IPS-20b (cell line): ENCODE measurements at regions not wholly inside any gene's neighbourhood (a gene's known extent, or its start where the extent isn't known, plus 50 kb on each side); places are given as distances from the start of the nearest gene placed in this dataset.

Experiments used
- H3K27ac ChIP-seq: one replicate; pipeline ENCODE4 v1.5.1; 2013; ENCODE audit warnings: low read length
- H3K27me3 ChIP-seq: 2 replicates; pipeline ENCODE4 v1.6.1; 2013; ENCODE audit warnings: mild to moderate bottlenecking, low read length, inconsistent platforms; ENCODE audit not compliant: insufficient read depth
- H3K36me3 ChIP-seq: 2 replicates; pipeline ENCODE4 v1.6.1; 2013; ENCODE audit warnings: low read depth, mild to moderate bottlenecking, inconsistent platforms, low read length, moderate library complexity; ENCODE audit not compliant: insufficient read depth
- H3K4me1 ChIP-seq: 2 replicates; pipeline ENCODE4 v1.6.1; 2013; ENCODE audit warnings: mild to moderate bottlenecking, control low read depth, inconsistent platforms, low read length, moderate library complexity; ENCODE audit not compliant: insufficient read depth
- H3K4me3 ChIP-seq: 2 replicates; pipeline ENCODE4 v1.5.1; 2013; ENCODE audit warnings: mild to moderate bottlenecking, low read length, inconsistent platforms
- H3K9ac ChIP-seq: 2 replicates; pipeline ENCODE4 v1.6.1; 2013; ENCODE audit warnings: low read depth, mild to moderate bottlenecking, inconsistent platforms, low read length, moderate library complexity
- H3K9me3 ChIP-seq: 2 replicates; pipeline ENCODE4 v1.6.1; 2013; ENCODE audit warnings: mild to moderate bottlenecking, low read depth, low read length, inconsistent platforms; ENCODE audit not compliant: insufficient read depth

GRCh38 chr10:128735996-128736395, 609.8 kb upstream of the MKI67 start:
- Histone ChIP-seq H3K27ac (no peak overlapping the region), H3K9ac (no peak overlapping the region), H3K4me1 (no peaks in the 10 kb centered on the region), H3K36me3 (no peaks in the 10 kb centered on the region), H3K27me3 (no peaks in the 10 kb centered on the region; the same call in 1 of the 2 replicates), H3K4me3 (no peak overlapping the region), H3K9me3 (no peaks in the 10 kb centered on the region)

GRCh38 chr10:128738386-128738915, 612.2 kb upstream of the MKI67 start:
- no peaks in the 10 kb centered on the region for H3K9me3 ChIP-seq
- no peak overlapping the region for H3K27ac ChIP-seq
- H3K4me3 ChIP-seq: no peak overlapping the region
- H3K36me3 ChIP-seq: no peaks in the 10 kb centered on the region
- H3K27me3 ChIP-seq: no peaks in the 10 kb centered on the region; the same call in 1 of the 2 replicates
- no peak overlapping the region for H3K9ac ChIP-seq
- H3K4me1 ChIP-seq: 0 out of 2 replicates have a peak, but pooled peaks cover 4% of the 10 kb centered on the region

- Histone ChIP-seq H3K9me3 (no peaks in the 10 kb centered on the region), H3K4me3 (no peak overlapping the region), H3K27me3 (no peaks in the 10 kb centered on the region; the same call in 1 of the 2 replicates), H3K9ac (no peak overlapping the region), H3K4me1 (0 out of 2 replicates have a peak, but pooled peaks cover 6% of the 10 kb centered on the region), H3K27ac (no peak overlapping the region), H3K36me3 (no peaks in the 10 kb centered on the region)
Measured at GRCh38 chr10:128739930-128740329, 613.7 kb upstream of the MKI67 start.

GRCh38 chr10:128741180-128741579, 615.0 kb upstream of the MKI67 start:
- H3K9ac ChIP-seq: no peak overlapping the region
- H3K27me3 ChIP-seq: no peaks in the 10 kb centered on the region; the same call in 1 of the 2 replicates
- no peak overlapping the region for H3K4me3 ChIP-seq
- H3K4me1 ChIP-seq: 0 out of 2 replicates have a peak, but pooled peaks cover 6% of the 10 kb centered on the region
- H3K27ac ChIP-seq: no peak overlapping the region
- no peaks in the 10 kb centered on the region for H3K36me3 ChIP-seq
- no peaks in the 10 kb centered on the region for H3K9me3 ChIP-seq

- Histone ChIP-seq H3K9ac (no peak overlapping the region), H3K27me3 (no peaks in the 10 kb centered on the region; the same call in 1 of the 2 replicates), H3K9me3 (no peaks in the 10 kb centered on the region), H3K4me1 (0 out of 2 replicates have a peak, but pooled peaks cover 6% of the 10 kb centered on the region), H3K36me3 (no peaks in the 10 kb centered on the region), H3K27ac (no peak overlapping the region), H3K4me3 (no peak overlapping the region)
Measured at GRCh38 chr10:128741680-128742079, 615.5 kb upstream of the MKI67 start.

- Histone ChIP-seq H3K9me3 (no peaks in the 10 kb centered on the region), H3K9ac (no peak overlapping the region), H3K4me1 (0 out of 2 replicates have a peak, but pooled peaks cover 6% of the 10 kb centered on the region), H3K36me3 (no peaks in the 10 kb centered on the region), H3K4me3 (no peak overlapping the region), H3K27me3 (no peaks in the 10 kb centered on the region), H3K27ac (no peak overlapping the region)
Measured at GRCh38 chr10:128744092-128744491, 617.9 kb upstream of the MKI67 start.

- Histone ChIP-seq H3K4me1 (0 out of 2 replicates have a peak, but pooled peaks cover 6% of the 10 kb centered on the region), H3K36me3 (no peaks in the 10 kb centered on the region), H3K9me3 (no peaks in the 10 kb centered on the region), H3K9ac (no peak overlapping the region), H3K4me3 (no peak overlapping the region), H3K27me3 (no peaks in the 10 kb centered on the region), H3K27ac (no peak overlapping the region)
Measured at GRCh38 chr10:128744811-128745305, 618.6 kb upstream of the MKI67 start.

- H3K27me3 ChIP-seq: no peaks in the 10 kb centered on the region
- no peak overlapping the region for H3K4me3 ChIP-seq
- H3K9ac ChIP-seq: no peak overlapping the region
- 0 out of 2 replicates have a peak, but pooled peaks cover 2% of the 10 kb centered on the region for H3K4me1 ChIP-seq
- H3K36me3 ChIP-seq: no peaks in the 10 kb centered on the region
- H3K27ac ChIP-seq: no peak overlapping the region
- H3K9me3 ChIP-seq: peaks cover 7% of the 10 kb centered on the region; the same call in 1 of the 2 replicates
Measured at GRCh38 chr10:128747582-128748346, 621.5 kb upstream of the MKI67 start.

GRCh38 chr10:128751284-128751683, 625.1 kb upstream of the MKI67 start:
- Histone ChIP-seq H3K4me1 (no peaks in the 10 kb centered on the region), H3K27me3 (no peaks in the 10 kb centered on the region), H3K36me3 (no peaks in the 10 kb centered on the region), H3K27ac (no peak overlapping the region), H3K9ac (no peak overlapping the region), H3K9me3 (peaks cover 7% of the 10 kb centered on the region; the same call in 1 of the 2 replicates), H3K4me3 (no peak overlapping the region)

GRCh38 chr10:128751851-128752250, 625.6 kb upstream of the MKI67 start:
- Histone ChIP-seq H3K4me3 (no peak overlapping the region), H3K4me1 (no peaks in the 10 kb centered on the region), H3K9me3 (peaks cover 7% of the 10 kb centered on the region; the same call in 1 of the 2 replicates), H3K27ac (no peak overlapping the region), H3K36me3 (no peaks in the 10 kb centered on the region), H3K27me3 (no peaks in the 10 kb centered on the region), H3K9ac (no peak overlapping the region)

GRCh38 chr10:128759174-128759573, 633.0 kb upstream of the MKI67 start:
- Histone ChIP-seq H3K9ac (no peak overlapping the region), H3K36me3 (no peaks in the 10 kb centered on the region), H3K27me3 (no peaks in the 10 kb centered on the region), H3K9me3 (no peaks in the 10 kb centered on the region), H3K4me1 (peaks cover 4% of the 10 kb centered on the region; the same call in 1 of the 2 replicates), H3K27ac (no peak overlapping the region), H3K4me3 (no peak overlapping the region)

GRCh38 chr10:128763588-128763987, 637.4 kb upstream of the MKI67 start:
- no peak overlapping the region for H3K4me3 ChIP-seq
- peaks cover 4% of the 10 kb centered on the region; the same call in 1 of the 2 replicates for H3K4me1 ChIP-seq
- H3K27ac ChIP-seq: no peak overlapping the region
- no peaks in the 10 kb centered on the region for H3K9me3 ChIP-seq
- H3K36me3 ChIP-seq: no peaks in the 10 kb centered on the region
- no peak overlapping the region for H3K9ac ChIP-seq
- H3K27me3 ChIP-seq: no peaks in the 10 kb centered on the region
